KOPT-K1 (cell line): ENCODE measurements at regions not wholly inside any gene's neighbourhood (a gene's known extent, or its start where the extent isn't known, plus 50 kb on each side); places are given as distances from the start of the nearest gene placed in this dataset.
"Not testable (repeated sequence)": the region's sequence is repeated elsewhere in the genome, so short reads cannot be mapped to it uniquely, and the experiment has no call there.

Source experiments
- H3K27ac ChIP-seq: fragments of 200-600 bp; sonication (generic); 2 replicates; pipeline ENCODE4 v1.5.1; 2016; ENCODE audit warnings: antibody characterized with exemption, mild to moderate bottlenecking, low read depth, low read length; ENCODE audit not compliant: poor library complexity, severe bottlenecking
- H3K36me3 ChIP-seq: fragments of 200-600 bp; sonication (generic); 2 replicates; pipeline ENCODE4 v1.5.1; 2017; ENCODE audit warnings: antibody characterized with exemption, mild to moderate bottlenecking, low read length, moderate library complexity; ENCODE audit not compliant: insufficient read depth
- H3K9me3 ChIP-seq: fragments of 200-600 bp; sonication (generic); 2 replicates; pipeline ENCODE4 v1.5.1; 2017; ENCODE audit warnings: antibody characterized with exemption, low read length, mild to moderate bottlenecking; ENCODE audit not compliant: insufficient read depth, poor library complexity, severe bottlenecking

GRCh38 chr13:48583859-48584311 lies 51.0 kb upstream of the RCBTB2 start:
- H3K36me3 ChIP-seq = no peaks in the 10 kb centered on the region

GRCh38 chr13:48585456-48585840 lies 52.6 kb upstream of the RCBTB2 start:
- H3K36me3 ChIP-seq = no peaks in the 10 kb centered on the region
- H3K9me3 ChIP-seq = peaks cover 9% of the 10 kb centered on the region
- H3K27ac ChIP-seq = peak overlapping the region; percentile 5

More at GRCh38 chr13:48583859-48584311, 51.0 kb upstream of the RCBTB2 start:
- H3K9me3 ChIP-seq = peaks cover 9% of the 10 kb centered on the region
- peak overlapping the region; percentile 98 for H3K27ac ChIP-seq

- peaks cover 9% of the 10 kb centered on the region for H3K9me3 ChIP-seq
- H3K27ac ChIP-seq = peak overlapping the region; percentile 70
- no peaks in the 10 kb centered on the region for H3K36me3 ChIP-seq
Measured at GRCh38 chr13:48586591-48587103, 53.8 kb upstream of the RCBTB2 start.

- Histone ChIP-seq H3K9me3 (peaks cover 9% of the 10 kb centered on the region), H3K27ac (no peak overlapping the region), H3K36me3 (no peaks in the 10 kb centered on the region)
Measured at GRCh38 chr13:48588120-48588519, 55.2 kb upstream of the RCBTB2 start.

GRCh38 chr13:48590141-48590901 lies 57.4 kb upstream of the RCBTB2 start:
- no peak overlapping the region for H3K27ac ChIP-seq
- peaks cover 9% of the 10 kb centered on the region for H3K9me3 ChIP-seq
- H3K36me3 ChIP-seq = no peaks in the 10 kb centered on the region

GRCh38 chr13:48591124-48591872 lies 58.4 kb upstream of the RCBTB2 start:
- not testable (repeated sequence) for H3K36me3 ChIP-seq, H3K27ac ChIP-seq, H3K9me3 ChIP-seq

- H3K36me3 ChIP-seq = no peaks in the 10 kb centered on the region
- H3K27ac ChIP-seq = no peak overlapping the region
- H3K9me3 ChIP-seq = peaks cover 9% of the 10 kb centered on the region
Measured at GRCh38 chr13:48591889-48592687, 59.2 kb upstream of the RCBTB2 start.

- Histone ChIP-seq H3K36me3 (no peaks in the 10 kb centered on the region), H3K9me3 (peaks cover 9% of the 10 kb centered on the region), H3K27ac (no peak overlapping the region)
Measured at GRCh38 chr13:48592688-48593049, 59.8 kb upstream of the RCBTB2 start.

GRCh38 chr13:48593536-48593935 lies 60.2 kb upstream of the CYSLTR2 start:
- H3K27ac ChIP-seq = no peak overlapping the region
- no peaks in the 10 kb centered on the region for H3K36me3 ChIP-seq
- peaks cover under 1% of the 10 kb centered on the region for H3K9me3 ChIP-seq

- no peak overlapping the region for H3K27ac ChIP-seq
- H3K9me3 ChIP-seq = no peaks in the 10 kb centered on the region
- no peaks in the 10 kb centered on the region for H3K36me3 ChIP-seq
Measured at GRCh38 chr13:48594096-48594815, 59.5 kb upstream of the CYSLTR2 start.

- H3K9me3 ChIP-seq = no peaks in the 10 kb centered on the region
- no peaks in the 10 kb centered on the region for H3K36me3 ChIP-seq
- H3K27ac ChIP-seq = no peak overlapping the region
Measured at GRCh38 chr13:48595431-48596429, 58.0 kb upstream of the CYSLTR2 start.

GRCh38 chr13:48600374-48601364 lies 53.1 kb upstream of the CYSLTR2 start:
- Histone ChIP-seq H3K27ac (no peak overlapping the region), H3K36me3 (no peaks in the 10 kb centered on the region), H3K9me3 (peaks cover 4% of the 10 kb centered on the region)
